BLaER1 (cell line): ENCODE measurements at regions not wholly inside any gene's neighbourhood (a gene's known extent, or its start where the extent isn't known, plus 50 kb on each side); places are given as distances from the start of the nearest gene placed in this dataset.

Source experiments
- H3K27ac ChIP-seq: shearing (Covaris generic); formaldehyde crosslinking; 2 replicates; pipeline ENCODE4 v1.8.1; 2022
- H3K27me3 ChIP-seq: shearing (Covaris generic); formaldehyde crosslinking; 2 replicates; pipeline ENCODE4 v1.8.1; 2022
- H3K36me3 ChIP-seq: shearing (Covaris generic); formaldehyde crosslinking; 2 replicates; pipeline ENCODE4 v1.8.1; 2022
- H3K4me1 ChIP-seq: shearing (Covaris generic); formaldehyde crosslinking; 2 replicates; pipeline ENCODE4 v1.8.1; 2022
- H3K4me2 ChIP-seq: shearing (Covaris generic); formaldehyde crosslinking; 2 replicates; pipeline ENCODE4 v1.8.1; 2022
- H3K4me3 ChIP-seq: shearing (Covaris generic); formaldehyde crosslinking; 2 replicates; pipeline ENCODE4 v1.8.1; 2022
- H3K9ac ChIP-seq: shearing (Covaris generic); formaldehyde crosslinking; 2 replicates; pipeline ENCODE4 v1.8.1; 2022
- H3K9me3 ChIP-seq: shearing (Covaris generic); formaldehyde crosslinking; 2 replicates; pipeline ENCODE4 v1.8.1; 2022
- H4K20me1 ChIP-seq: shearing (Covaris generic); formaldehyde crosslinking; 2 replicates; pipeline ENCODE4 v1.8.1; 2022
- Cebpa-rat ChIP-seq: shearing (Covaris generic); IDR thresholded peaks from 2 replicates; pipeline ENCODE4 v1.8.1; 2022

DNA sequence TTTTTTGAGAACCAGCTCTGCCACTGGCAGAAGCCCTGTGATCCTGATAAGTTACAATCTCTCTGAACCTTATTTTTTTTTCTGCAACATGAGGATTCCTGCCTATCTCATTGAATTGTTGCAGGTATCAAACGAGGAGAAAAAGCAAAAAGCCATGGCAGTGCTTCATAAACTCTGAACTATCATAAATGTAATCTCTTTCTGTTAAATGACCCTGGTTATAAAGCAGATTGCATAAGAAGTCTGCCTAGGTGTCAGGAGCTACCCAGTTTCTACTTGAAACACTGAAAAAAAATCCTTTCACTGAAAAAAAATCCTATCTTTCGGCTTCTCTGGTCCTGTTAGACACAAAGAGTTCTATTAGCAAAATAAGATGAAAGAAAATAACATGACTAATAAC is 172.7 kb downstream of the FAM43A start:
- no peak for TF ChIP-seq Cebpa-rat
- Histone ChIP-seq H3K4me2 (no peak overlapping the region), H3K27me3 (no peaks in the 10 kb centered on the region)

GRCh38 chr3:194860725-194861124 is 175.0 kb downstream of the FAM43A start:
- Histone ChIP-seq H3K4me2 (no peak overlapping the region), H3K27ac (no peak overlapping the region), H4K20me1 (no peaks in the 10 kb centered on the region), H3K4me3 (no peak overlapping the region), H3K27me3 (no peaks in the 10 kb centered on the region), H3K4me1 (peaks cover 20% of the 10 kb centered on the region), H3K9me3 (no peaks in the 10 kb centered on the region), H3K9ac (no peak overlapping the region), H3K36me3 (no peaks in the 10 kb centered on the region)
- no peak for TF ChIP-seq Cebpa-rat

More for the DNA sequence above, 172.7 kb downstream of the FAM43A start:
- H3K27ac ChIP-seq = no peak overlapping the region
- H3K9me3 ChIP-seq = no peaks in the 10 kb centered on the region
- peaks cover 20% of the 10 kb centered on the region for H3K4me1 ChIP-seq
- H3K9ac ChIP-seq = no peak overlapping the region
- H4K20me1 ChIP-seq = no peaks in the 10 kb centered on the region
- no peaks in the 10 kb centered on the region for H3K36me3 ChIP-seq
- H3K4me3 ChIP-seq = no peak overlapping the region

DNA sequence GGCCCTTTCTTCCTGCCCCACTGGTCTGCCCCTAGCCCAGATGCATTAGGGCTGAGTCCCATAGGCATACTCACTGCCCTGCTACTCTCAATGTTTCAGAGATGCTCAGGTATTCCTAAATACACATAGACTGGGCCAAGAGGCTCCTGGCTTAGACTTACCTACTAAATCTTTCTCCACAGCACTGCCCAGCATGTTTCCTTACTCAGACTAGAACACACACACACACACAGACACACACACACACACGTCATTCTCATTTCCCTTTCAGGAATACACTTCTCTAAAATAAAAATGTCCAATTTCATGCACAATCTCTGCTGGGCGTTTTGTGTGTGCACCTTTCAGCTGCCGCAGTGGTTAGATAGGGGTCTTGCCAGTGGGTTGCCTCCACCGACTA is 175.7 kb downstream of the FAM43A start:
- Histone ChIP-seq H3K4me3 (no peak overlapping the region), H4K20me1 (no peaks in the 10 kb centered on the region), H3K27ac (no peak overlapping the region), H3K4me2 (no peak overlapping the region; the same call in 1 of the 2 replicates), H3K27me3 (no peaks in the 10 kb centered on the region), H3K4me1 (peaks cover 20% of the 10 kb centered on the region), H3K36me3 (no peaks in the 10 kb centered on the region), H3K9me3 (no peaks in the 10 kb centered on the region), H3K9ac (no peak overlapping the region)
- TF ChIP-seq Cebpa-rat = no peak

DNA sequence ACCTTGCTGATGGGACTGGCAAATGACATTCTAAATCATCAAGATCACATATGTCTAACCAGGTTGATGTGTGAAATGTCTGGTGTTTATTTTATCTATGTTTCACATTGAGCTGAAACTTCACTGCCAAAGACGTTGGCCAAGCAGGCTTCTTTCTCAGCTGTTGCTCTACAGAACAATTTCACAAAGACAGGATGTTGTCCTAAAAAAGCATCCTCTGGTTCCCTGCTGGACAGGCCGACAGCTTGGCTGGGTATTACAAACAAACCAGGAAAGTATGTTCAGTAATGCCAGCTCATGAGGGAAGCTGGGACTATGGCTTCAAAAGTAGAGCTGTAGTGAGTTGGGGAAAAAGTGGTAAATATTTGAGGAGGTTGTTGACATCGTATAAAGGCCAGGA is 179.4 kb downstream of the FAM43A start:
- Histone ChIP-seq H3K27ac (no peak overlapping the region), H3K9ac (no peak overlapping the region), H3K36me3 (no peaks in the 10 kb centered on the region), H3K4me3 (no peak overlapping the region), H3K9me3 (no peaks in the 10 kb centered on the region), H3K4me2 (no peak overlapping the region), H4K20me1 (no peaks in the 10 kb centered on the region), H3K4me1 (peaks cover 27% of the 10 kb centered on the region), H3K27me3 (no peaks in the 10 kb centered on the region)
- no peak for TF ChIP-seq Cebpa-rat

- no peaks in the 10 kb centered on the region for H4K20me1 ChIP-seq
- no peaks in the 10 kb centered on the region for H3K27me3 ChIP-seq
- H3K27ac ChIP-seq = no peak overlapping the region
- TF ChIP-seq Cebpa-rat = no peak
- no peaks in the 10 kb centered on the region for H3K9me3 ChIP-seq
- H3K4me3 ChIP-seq = no peak overlapping the region
- H3K4me1 ChIP-seq = peaks cover 27% of the 10 kb centered on the region
- no peak overlapping the region for H3K9ac ChIP-seq
- no peak overlapping the region for H3K4me2 ChIP-seq
- no peaks in the 10 kb centered on the region for H3K36me3 ChIP-seq
Measured at GRCh38 chr3:194865615-194866014, 179.9 kb downstream of the FAM43A start.

DNA sequence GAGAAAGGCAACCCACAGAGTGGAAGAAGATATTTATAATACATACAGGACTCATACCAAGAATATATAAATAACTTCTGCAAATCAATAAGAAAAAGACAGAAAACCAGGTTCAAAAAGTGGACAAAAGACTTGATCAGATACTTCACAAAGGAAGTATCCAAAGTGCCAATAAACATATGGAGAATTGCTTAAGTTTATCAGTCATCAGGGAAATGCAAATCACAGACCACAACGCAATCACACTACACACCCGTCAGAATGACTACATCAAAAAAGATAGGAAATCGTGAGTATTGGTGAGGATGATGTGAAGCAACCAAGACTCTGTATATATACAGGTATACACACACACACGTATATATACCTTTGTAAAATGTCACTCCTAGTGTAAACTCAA is 180.6 kb downstream of the FAM43A start:
- Histone ChIP-seq H3K36me3 (no peaks in the 10 kb centered on the region), H3K9me3 (no peaks in the 10 kb centered on the region), H3K4me2 (no peak overlapping the region), H3K4me3 (no peak overlapping the region), H3K27me3 (no peaks in the 10 kb centered on the region), H3K27ac (no peak overlapping the region), H4K20me1 (no peaks in the 10 kb centered on the region), H3K4me1 (peaks cover 27% of the 10 kb centered on the region), H3K9ac (no peak overlapping the region)
- TF ChIP-seq Cebpa-rat = no peak

DNA sequence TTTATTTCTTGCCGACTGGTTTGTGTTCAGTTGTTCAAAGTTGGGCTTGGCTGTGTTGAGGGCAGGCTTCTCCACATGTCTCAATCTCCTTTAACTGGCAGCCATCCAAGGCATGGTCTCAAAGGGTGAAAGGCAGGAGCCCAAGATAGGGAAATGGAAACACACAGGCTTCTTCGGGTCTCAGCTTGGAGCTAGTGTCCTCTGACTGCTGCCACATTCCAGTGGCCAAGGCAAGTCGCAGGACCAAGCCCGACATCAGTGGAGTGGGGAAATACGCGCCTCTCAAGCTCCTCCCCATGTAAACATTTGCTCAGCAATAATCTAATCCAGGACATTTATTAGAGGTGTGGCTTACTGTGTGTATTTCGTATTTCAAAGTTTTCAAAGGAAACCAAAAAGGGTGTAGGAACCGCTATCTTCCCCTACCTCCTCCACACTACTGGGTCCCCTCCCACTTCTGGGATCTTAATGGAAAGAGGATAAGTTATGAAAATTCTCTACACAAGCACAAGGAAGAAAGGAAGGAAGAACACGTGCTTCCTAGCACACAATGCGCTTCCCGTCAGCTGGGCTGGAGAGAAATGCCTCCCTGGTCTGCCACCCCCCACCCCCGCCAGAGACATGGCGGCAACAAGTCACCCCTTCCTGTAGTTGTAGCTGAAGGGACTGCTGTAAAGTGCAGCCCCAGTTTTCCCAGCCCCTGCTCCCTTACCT is 181.7 kb downstream of the FAM43A start:
- H3K4me2 ChIP-seq = peak overlapping the region; percentile 38
- no peaks in the 10 kb centered on the region for H3K9me3 ChIP-seq
- H3K4me1 ChIP-seq = peaks cover 27% of the 10 kb centered on the region
- no peak overlapping the region for H3K4me3 ChIP-seq
- H3K27ac ChIP-seq = no peak overlapping the region
- H3K9ac ChIP-seq = no peak overlapping the region
- TF ChIP-seq Cebpa-rat = no peak
- no peaks in the 10 kb centered on the region for H3K36me3 ChIP-seq
- H3K27me3 ChIP-seq = no peaks in the 10 kb centered on the region
- no peaks in the 10 kb centered on the region for H4K20me1 ChIP-seq

DNA sequence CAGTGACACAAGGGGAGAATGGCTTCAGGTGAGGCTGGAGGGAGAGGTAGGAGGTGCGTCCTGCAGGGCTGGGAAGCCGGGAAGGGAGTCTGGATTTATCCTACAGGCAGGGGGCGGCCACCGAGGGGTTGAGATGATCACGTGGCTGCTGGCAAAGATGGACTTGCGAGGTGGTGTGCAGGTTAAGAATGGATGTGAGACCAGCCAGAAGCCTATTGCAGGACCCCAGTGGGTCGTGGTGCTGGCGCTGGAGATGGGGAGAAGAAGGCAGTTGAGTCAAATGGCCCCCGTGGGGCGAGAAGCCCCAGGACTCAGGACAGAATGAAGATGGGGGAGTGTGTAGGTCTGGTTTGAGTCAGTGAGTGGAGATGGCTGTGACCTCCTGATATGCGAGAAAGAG is 183.1 kb downstream of the FAM43A start:
- no peak overlapping the region for H3K4me2 ChIP-seq
- H3K4me1 ChIP-seq = peaks cover 24% of the 10 kb centered on the region
- no peaks in the 10 kb centered on the region for H3K27me3 ChIP-seq
- H3K9me3 ChIP-seq = no peaks in the 10 kb centered on the region
- no peak overlapping the region for H3K9ac ChIP-seq
- no peaks in the 10 kb centered on the region for H4K20me1 ChIP-seq
- no peaks in the 10 kb centered on the region for H3K36me3 ChIP-seq
- no peak overlapping the region for H3K27ac ChIP-seq
- no peak overlapping the region for H3K4me3 ChIP-seq
- TF ChIP-seq Cebpa-rat = no peak

GRCh38 chr3:194869482-194870169 is 183.9 kb downstream of the FAM43A start:
- Histone ChIP-seq H3K4me3 (no peak overlapping the region), H3K27ac (no peak overlapping the region), H3K36me3 (no peaks in the 10 kb centered on the region), H3K4me1 (peaks cover 32% of the 10 kb centered on the region), H3K27me3 (no peaks in the 10 kb centered on the region), H3K9ac (no peak overlapping the region), H4K20me1 (no peaks in the 10 kb centered on the region), H3K4me2 (no peak overlapping the region), H3K9me3 (no peaks in the 10 kb centered on the region)
- no peak for TF ChIP-seq Cebpa-rat

GRCh38 chr3:194870394-194871110 is 184.9 kb downstream of the FAM43A start:
- Histone ChIP-seq H3K4me3 (no peak overlapping the region), H3K4me2 (no peak overlapping the region), H3K36me3 (no peaks in the 10 kb centered on the region), H3K9ac (no peak overlapping the region), H3K4me1 (peaks cover 36% of the 10 kb centered on the region), H3K27me3 (no peaks in the 10 kb centered on the region), H4K20me1 (no peaks in the 10 kb centered on the region), H3K9me3 (no peaks in the 10 kb centered on the region), H3K27ac (no peak overlapping the region)
- no peak for TF ChIP-seq Cebpa-rat
